NCI-H2171 (cell line): ENCODE measurements at regions not wholly inside any gene's neighbourhood (a gene's known extent, or its start where the extent isn't known, plus 50 kb on each side); places are given as distances from the start of the nearest gene placed in this dataset.

ENCODE experiments used
- DNase-seq: peaks from one replicate; lab custom pipeline; 2025; lab: John Stamatoyannopoulos, UW

DNA sequence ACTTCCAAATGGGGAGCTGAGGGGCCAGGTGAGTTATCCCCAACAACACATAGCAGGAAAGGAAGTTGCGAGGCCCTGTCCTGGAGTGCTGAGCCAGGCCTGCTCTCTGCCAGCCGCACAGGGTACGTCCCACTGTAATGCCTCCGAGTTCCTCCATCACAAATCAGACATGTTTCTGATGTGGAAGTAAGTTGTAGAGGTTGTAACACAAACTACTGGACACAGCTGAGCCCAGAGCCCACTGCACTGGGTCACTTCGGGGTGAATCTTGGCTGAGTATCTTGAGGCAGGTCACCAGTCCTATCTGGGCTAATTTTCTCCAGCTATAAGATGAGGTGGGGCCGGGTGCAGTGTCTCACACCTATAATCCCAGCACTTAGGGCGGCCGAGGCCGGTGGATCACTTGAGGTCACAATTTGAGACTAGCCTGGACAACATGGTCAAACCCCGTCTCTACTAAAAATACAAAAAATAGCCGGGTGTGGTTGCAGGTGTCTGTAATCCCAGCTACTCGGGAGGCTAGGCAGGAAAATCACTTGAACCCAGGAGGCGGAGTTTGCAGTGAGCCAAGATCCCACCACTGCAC is 100.8 kb upstream of the CDH5 start:
- no peak for DNase-seq

GRCh38 chr16:66265048-66265415 is 101.5 kb upstream of the CDH5 start:
- no peak for DNase-seq

- DNase-seq = no peak
Measured at GRCh38 chr16:66264311-66265047, 102.0 kb upstream of the CDH5 start.

GRCh38 chr16:66263973-66264310 is 102.5 kb upstream of the CDH5 start:
- DNase-seq = no peak

DNA sequence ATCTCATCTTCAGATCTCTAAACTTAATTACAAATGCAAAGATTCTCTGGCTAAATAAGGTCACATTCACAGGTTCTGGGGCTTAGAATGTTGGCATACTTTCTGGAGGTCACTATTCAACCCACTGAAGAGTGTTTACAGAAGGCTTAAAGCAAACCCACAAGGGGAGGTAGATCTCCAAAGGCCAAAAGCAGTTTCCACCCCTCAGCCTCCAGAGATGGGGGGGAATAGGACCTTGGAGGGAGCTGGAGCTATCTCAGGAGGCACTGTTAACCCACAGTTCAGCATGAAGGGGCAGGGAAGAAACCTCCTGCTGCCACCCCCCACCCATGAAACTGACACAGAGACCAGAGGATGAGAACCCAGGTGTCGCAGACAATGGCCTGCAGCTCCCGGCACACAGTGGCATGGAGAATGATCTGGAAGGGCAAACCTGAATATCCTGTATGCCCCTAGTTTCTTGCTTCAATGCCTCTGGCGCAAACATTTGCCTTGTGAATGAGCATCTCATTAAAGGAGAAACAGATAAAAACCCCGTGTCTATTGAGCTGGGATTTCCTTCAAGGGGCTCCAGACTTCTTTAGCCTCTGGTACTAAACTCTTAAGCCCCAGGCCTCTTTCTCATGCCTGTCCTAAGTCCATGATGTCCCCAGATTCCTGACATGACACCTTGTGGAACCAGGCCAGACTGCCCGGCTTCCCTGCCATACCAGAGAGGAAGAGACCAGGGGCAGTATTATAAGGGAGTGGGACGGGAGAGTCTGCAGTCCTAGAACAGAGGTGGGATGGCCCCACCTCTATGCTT is 103.1 kb upstream of the CDH5 start:
- DNase-seq = no peak

- DNase-seq = no peak
Measured at GRCh38 chr16:66262253-66263167, 104.0 kb upstream of the CDH5 start.

DNA sequence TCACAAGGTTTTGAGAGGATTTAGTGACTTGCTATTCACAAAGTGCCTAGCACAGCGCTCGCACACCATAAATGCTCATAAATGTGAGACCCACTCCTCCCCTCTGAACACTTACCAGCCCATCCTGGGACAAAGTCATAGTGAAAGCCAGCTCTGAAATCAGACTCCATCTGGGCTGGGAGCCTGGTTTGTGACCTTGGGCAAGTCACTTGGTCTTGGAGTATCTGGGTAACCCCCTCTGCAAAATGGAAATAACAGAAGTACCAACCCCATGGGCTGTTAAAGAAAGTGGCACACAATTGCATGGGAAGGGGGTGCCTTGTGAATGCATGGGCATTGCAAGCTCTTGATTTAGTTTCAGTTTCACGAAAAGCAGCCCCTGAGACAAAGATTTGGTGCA is 104.7 kb upstream of the CDH5 start:
- DNase-seq = no peak

DNA sequence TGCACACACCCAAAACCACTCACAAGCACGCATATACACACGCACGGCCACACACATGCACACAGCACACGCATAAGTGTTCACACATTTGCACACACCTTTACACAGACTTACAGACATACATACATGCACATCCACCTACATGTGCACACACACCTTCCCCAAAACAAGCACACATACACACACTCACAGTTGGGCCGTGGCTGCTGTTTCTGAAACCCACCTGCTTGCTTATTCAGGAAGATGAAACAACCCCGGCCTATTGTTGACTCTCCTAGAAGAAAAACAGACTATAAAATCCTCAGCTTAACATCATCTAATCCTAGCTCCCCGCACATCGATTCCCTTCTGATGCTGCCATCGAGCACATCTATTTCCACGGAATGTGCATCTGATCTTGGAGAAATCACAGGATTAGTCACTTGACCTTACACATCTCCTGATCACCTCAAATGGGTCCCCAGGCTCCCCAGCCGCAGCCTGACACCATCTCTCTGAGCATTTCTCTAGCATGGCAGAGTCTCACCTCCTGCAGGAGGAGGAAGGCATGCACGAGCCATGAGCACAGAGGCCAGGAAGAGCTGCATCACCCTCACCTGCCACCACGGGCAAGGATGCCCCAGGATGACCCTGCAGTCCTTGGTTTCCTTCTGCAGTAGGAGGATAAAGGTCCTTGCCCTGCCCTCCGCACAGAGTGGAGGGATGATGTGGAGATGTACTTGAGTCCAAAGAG is 105.8 kb upstream of the CDH5 start:
- no peak for DNase-seq

- DNase-seq = no peak
Measured at GRCh38 chr16:66258916-66259845, 107.3 kb upstream of the CDH5 start.

DNA sequence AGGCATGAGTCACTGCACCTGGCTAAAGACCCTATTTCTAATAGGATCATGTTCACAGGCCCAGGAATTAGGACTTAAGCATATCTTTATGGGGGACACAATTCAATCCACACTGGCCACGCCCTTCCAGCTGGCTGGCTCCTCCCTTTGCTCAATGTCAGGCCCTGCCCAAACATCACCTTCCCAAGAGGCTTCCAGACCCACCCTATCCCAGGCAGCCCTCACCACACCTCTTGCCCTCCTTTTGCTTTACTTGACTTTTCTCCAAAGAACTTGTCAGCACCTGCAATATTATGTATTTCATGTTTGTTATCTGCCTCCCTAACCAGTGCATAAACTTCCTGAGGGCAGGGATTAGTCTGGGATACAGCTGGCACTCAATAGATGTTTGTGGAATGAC is 109.6 kb upstream of the CDH5 start:
- no peak for DNase-seq

- no peak for DNase-seq
Measured at GRCh38 chr16:66255647-66256046, 110.8 kb upstream of the CDH5 start.

DNA sequence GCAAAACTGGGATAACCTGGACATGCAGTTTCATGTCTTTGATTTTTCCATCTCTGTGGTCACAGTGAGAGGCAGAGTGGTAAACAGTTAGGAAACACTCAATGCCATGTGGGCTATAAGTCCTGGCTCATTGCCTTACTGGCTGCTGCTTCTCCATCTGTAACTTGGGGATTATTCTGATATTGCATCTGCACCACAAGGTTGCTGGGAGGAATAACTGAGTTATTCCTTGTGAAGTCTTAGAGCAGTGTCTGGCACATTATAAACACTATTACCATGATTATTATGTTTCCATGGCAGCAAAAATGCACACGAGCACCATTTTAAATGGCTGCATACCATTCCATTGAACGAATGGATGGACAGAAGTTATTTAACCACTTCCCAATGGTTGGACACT is 111.7 kb upstream of the CDH5 start:
- DNase-seq = no peak

GRCh38 chr16:66254106-66254505 is 112.4 kb upstream of the CDH5 start:
- DNase-seq = no peak

DNA sequence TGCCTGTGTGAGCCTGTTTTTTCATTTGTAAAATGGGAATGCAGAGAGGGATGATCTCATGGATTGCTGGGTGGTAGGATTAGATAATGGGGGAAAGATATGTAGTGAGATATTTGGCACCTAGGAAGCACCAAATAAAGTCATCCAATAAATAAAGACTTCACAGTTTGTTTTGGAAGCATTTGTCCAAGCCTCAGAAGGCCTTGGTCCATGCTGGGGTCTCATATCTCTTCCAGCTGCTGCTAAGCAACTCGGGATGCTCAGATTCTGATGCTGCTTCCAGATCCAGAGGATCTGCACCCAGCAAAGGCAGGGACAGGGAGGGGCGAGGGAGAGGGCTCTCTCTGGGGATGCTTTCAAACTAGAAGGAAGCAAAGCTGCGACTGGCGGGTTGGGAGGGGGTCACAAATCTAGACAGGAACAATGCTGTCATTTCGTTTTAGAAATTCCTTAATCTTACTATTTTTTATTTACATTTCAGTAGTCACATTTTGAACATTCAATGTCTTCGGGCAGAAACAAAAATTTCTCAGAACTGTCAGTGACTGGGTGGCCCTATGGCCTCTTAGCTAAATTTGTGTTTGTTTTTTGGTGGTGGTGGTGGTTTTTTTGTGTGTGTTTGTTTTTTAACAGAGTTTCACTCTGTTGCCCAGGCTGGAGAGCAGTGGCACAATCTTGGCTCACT is 114.9 kb upstream of the CDH5 start:
- DNase-seq = no peak

GRCh38 chr16:66250686-66251431 is 115.6 kb upstream of the CDH5 start:
- no peak for DNase-seq

DNA sequence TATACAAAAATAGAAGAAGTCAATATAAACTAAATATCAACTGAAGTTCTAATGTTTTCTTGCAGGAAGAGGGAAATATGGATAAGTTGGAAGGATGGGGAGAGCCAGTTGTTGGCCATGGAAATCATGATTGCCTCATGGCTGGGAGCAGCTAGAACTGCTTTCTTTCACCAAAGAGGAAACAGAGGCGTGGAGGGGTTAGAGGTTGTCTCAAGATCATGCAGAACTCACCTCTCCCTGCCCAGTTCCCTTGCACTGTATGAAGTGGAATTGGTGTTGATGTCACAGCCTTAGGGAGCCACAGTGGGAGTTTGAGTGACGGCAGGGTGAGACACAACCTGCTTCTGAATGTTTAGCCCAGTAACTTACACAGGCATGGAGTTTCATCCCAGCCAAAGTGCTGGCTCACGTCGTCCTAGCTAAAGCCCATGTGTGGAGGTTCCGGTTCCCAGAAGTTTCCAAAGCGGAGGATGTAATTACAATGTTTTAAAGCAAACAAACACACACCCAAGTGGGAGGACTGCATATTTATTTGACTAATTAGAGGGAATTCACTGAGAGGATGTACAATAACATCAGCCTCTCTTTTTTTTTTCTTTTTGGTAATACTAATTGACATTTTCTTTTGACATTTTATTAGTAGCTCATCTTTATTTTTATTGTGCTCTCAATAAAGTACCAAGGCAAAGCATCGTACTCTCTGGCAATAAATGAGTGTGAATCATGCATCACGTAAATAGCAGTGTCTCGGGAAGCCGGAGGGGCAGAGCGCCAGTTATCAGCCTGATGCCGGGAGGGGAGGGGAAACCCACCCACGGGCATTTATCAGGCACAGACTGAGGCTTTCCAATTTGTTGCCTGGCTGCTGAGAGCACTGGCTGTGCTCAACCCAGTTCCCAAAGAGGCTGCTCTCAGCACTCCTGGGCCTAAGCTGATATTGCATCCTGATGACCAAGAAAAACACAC is 118.7 kb upstream of the CDH5 start:
- DNase-seq = no peak

GRCh38 chr16:66245868-66246267 is 120.6 kb upstream of the CDH5 start:
- no peak for DNase-seq

GRCh38 chr16:66245072-66245471 is 121.4 kb upstream of the CDH5 start:
- DNase-seq = no peak
